ENCODE measurements at regions not wholly inside any gene's neighbourhood (a gene's known extent, or its start where the extent isn't known, plus 50 kb on each side); places are given as distances from the start of the nearest gene placed in this dataset.
"Not testable (repeated sequence)": the region's sequence is repeated elsewhere in the genome, so short reads cannot be mapped to it uniquely, and the experiment has no call there.

DNA sequence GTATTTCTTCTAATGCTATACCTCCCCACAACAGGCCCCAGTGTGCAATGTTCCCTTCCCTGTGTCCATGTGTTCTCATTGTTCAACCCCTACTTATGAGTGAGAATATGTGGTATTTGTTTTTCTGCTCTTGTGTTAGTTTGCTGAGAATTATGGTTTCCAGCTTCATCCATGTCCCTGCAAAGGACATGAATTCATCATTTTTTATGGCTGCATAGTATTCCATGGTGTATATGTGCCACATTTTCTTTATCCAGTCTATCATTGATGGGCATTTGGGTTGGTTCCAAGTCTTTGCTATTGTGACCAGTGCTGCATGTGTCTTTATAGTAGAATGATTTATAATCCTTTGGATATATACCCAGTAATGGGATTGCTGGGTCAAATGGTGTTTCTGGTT is 95.7 kb upstream of the HEY2 start:
- H3K36me3 Mint-ChIP-seq; H3K36me3 ChIP-seq (ENCODE audit: control insufficient read depth in 2 of 3, insufficient read depth in 3 of 3, low read length in 3 of 3); H3K9me3 ChIP-seq (ENCODE audit: control insufficient read depth in 2 of 3, low read length in 3 of 3); intact Hi-C loops (cut with micrococcal nuclease); ATAC-seq; H3K27ac Mint-ChIP-seq; H3K9me3 Mint-ChIP-seq; H3K27me3 ChIP-seq (ENCODE audit: control insufficient read depth in 2 of 2, insufficient read depth in 2 of 2, low read length in 2 of 2); H3K27me3 Mint-ChIP-seq; H3K4me1 Mint-ChIP-seq; H3K4me1 ChIP-seq (ENCODE audit: control insufficient read depth in 2 of 2, insufficient read depth in 2 of 2, low read length in 2 of 2); H3K27ac ChIP-seq (ENCODE audit: low read depth, low read length); H3K4me3 Mint-ChIP-seq; POLR2A ChIA-PET; CTCF ChIA-PET; DNase-seq; H3K4me3 ChIP-seq (ENCODE audit: low read length): not testable (repeated sequence)

DNA sequence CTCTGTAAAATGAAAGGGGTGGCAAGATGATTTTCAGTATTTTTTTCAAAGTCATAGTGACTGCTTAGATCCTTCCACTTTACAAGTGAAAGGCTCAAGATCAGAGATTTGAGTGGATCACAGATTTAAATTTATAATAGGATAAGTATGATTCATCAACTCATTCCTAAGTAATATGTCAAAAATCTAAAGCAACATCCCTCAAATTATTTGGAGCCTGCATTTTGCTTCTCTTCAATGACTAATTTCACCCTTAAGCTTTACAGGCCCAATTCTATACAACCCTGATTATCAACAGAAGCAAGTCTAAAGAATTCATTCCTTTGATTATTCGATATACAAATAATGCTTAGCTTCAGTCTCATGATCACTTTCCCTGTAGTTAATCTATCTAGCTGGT is 93.9 kb upstream of the HEY2 start:
- ATAC-seq: no peak
- no peak overlapping the region for H3K4me3 ChIP-seq (ENCODE audit: low read length)
- Mint-ChIP-seq H3K9me3 (peaks cover 0 to 5% (median 0%) of the 10 kb centered on the region in 11 donors), H3K36me3 (no peaks in the 10 kb centered on the region), H3K27me3 (peaks cover 0 to 7% (median 5%) of the 10 kb centered on the region in 5 donors), H3K27ac (no peak overlapping the region), H3K4me1 (no peaks in the 10 kb centered on the region), H3K4me3 (no peak overlapping the region)
- no peaks in the 10 kb centered on the region for H3K9me3 ChIP-seq (ENCODE audit: control insufficient read depth in 2 of 3, low read length in 3 of 3)
- no peaks in the 10 kb centered on the region for H3K36me3 ChIP-seq (ENCODE audit: control insufficient read depth in 2 of 3, insufficient read depth in 3 of 3, low read length in 3 of 3)
- ChIA-PET CTCF (no interaction called here), POLR2A (no interaction called here)
- intact Hi-C loops (cut with micrococcal nuclease): no loop called here
- H3K27ac ChIP-seq (ENCODE audit: low read depth, low read length): no peak overlapping the region
- no peak for DNase-seq
- H3K27me3 ChIP-seq (ENCODE audit: control insufficient read depth in 2 of 2, insufficient read depth in 2 of 2, low read length in 2 of 2): no peaks in the 10 kb centered on the region
- H3K4me1 ChIP-seq (ENCODE audit: control insufficient read depth in 2 of 2, insufficient read depth in 2 of 2, low read length in 2 of 2): no peaks in the 10 kb centered on the region

DNA sequence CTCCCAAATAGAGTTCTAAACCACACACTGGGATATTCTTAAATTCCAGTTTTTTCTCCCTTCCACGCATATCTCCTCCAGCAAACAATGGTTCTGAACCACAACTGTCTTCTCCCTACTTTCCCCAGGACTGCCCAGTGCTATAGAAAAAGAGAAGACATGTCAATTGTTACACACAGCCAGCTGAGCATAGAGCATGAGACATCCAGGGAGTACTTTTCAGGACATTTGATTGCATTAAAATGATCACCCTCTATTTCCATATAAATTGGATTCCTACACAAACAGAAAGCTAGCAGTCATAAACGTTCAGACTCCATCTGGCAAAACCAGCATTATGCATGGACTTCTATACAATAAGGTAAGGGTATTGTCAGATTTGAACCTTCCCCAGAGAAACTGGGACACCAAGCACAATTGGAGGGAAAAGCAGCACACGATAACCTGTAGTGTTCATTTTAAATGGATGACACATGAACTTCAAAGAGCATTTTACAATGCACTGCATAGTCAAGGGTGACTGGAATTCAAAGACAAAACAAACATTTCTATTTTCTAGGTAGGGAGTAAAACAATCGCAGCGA is 93.1 kb upstream of the HEY2 start:
- POLR2A ChIA-PET: no interaction called here
- H3K27ac Mint-ChIP-seq: no peak overlapping the region
- ATAC-seq (no peak), DNase-seq (no peak)
- no peaks in the 10 kb centered on the region for H3K36me3 Mint-ChIP-seq
- H3K9me3 Mint-ChIP-seq: peaks cover 0 to 5% (median 0%) of the 10 kb centered on the region in 11 donors
- peaks cover 0 to 7% (median 5%) of the 10 kb centered on the region in 5 donors for H3K27me3 Mint-ChIP-seq
- H3K4me1 Mint-ChIP-seq: no peaks in the 10 kb centered on the region
- CTCF ChIA-PET: interaction anchor here (0.6 kb wide), 1 partner anchor 813 kb away, joined by 3 read pairs; no protein-coding TSS in a partner anchor
- intact Hi-C loops (cut with micrococcal nuclease): no loop called here
- no peaks in the 10 kb centered on the region for H3K27me3 ChIP-seq (ENCODE audit: control insufficient read depth in 2 of 2, insufficient read depth in 2 of 2, low read length in 2 of 2)
- H3K4me1 ChIP-seq (ENCODE audit: control insufficient read depth in 2 of 2, insufficient read depth in 2 of 2, low read length in 2 of 2): no peaks in the 10 kb centered on the region
- H3K9me3 ChIP-seq (ENCODE audit: control insufficient read depth in 2 of 3, low read length in 3 of 3): no peaks in the 10 kb centered on the region
- no peaks in the 10 kb centered on the region for H3K36me3 ChIP-seq (ENCODE audit: control insufficient read depth in 2 of 3, insufficient read depth in 3 of 3, low read length in 3 of 3)
- H3K4me3 Mint-ChIP-seq: no peak overlapping the region
- H3K4me3 ChIP-seq (ENCODE audit: low read length): no peak overlapping the region
- H3K27ac ChIP-seq (ENCODE audit: low read depth, low read length): no peak overlapping the region

DNA sequence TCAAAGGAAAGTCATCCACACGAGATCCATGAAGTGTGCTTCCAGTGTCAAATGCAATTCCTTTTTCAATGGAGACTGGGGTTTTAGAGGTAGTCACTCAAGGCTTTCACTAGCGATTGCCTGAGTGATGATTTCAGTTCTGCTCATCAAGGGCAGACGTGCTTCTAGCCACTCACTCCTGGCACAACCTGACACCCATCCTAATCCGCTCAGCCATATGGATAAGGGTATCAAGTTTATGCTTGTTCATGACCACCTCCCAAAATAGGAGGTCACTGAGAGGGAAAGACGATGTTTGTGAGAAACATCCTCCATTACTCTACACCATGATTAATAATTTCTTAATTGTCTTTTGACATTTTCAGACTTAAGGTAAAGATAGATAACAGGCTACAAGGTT is 91.3 kb upstream of the HEY2 start:
- H3K27ac Mint-ChIP-seq: no peak overlapping the region
- H3K36me3 Mint-ChIP-seq: no peaks in the 10 kb centered on the region
- Histone ChIP-seq H3K27ac (ENCODE audit: low read depth, low read length) (no peak overlapping the region), H3K4me3 (ENCODE audit: low read length) (no peak overlapping the region), H3K4me1 (ENCODE audit: control insufficient read depth in 2 of 2, insufficient read depth in 2 of 2, low read length in 2 of 2) (no peaks in the 10 kb centered on the region), H3K27me3 (ENCODE audit: control insufficient read depth in 2 of 2, insufficient read depth in 2 of 2, low read length in 2 of 2) (no peaks in the 10 kb centered on the region), H3K9me3 (ENCODE audit: control insufficient read depth in 2 of 3, low read length in 3 of 3) (no peaks in the 10 kb centered on the region), H3K36me3 (ENCODE audit: control insufficient read depth in 2 of 3, insufficient read depth in 3 of 3, low read length in 3 of 3) (no peaks in the 10 kb centered on the region)
- intact Hi-C loops (cut with micrococcal nuclease): no loop called here
- ATAC-seq (no peak), DNase-seq (no peak)
- H3K9me3 Mint-ChIP-seq: peaks cover 0 to 5% (median 0%) of the 10 kb centered on the region in 11 donors
- ChIA-PET CTCF (no interaction called here), POLR2A (no interaction called here)
- no peak overlapping the region for H3K4me3 Mint-ChIP-seq
- H3K27me3 Mint-ChIP-seq: peaks cover 3 to 7% (median 5%) of the 10 kb centered on the region in 5 donors
- H3K4me1 Mint-ChIP-seq: no peaks in the 10 kb centered on the region

DNA sequence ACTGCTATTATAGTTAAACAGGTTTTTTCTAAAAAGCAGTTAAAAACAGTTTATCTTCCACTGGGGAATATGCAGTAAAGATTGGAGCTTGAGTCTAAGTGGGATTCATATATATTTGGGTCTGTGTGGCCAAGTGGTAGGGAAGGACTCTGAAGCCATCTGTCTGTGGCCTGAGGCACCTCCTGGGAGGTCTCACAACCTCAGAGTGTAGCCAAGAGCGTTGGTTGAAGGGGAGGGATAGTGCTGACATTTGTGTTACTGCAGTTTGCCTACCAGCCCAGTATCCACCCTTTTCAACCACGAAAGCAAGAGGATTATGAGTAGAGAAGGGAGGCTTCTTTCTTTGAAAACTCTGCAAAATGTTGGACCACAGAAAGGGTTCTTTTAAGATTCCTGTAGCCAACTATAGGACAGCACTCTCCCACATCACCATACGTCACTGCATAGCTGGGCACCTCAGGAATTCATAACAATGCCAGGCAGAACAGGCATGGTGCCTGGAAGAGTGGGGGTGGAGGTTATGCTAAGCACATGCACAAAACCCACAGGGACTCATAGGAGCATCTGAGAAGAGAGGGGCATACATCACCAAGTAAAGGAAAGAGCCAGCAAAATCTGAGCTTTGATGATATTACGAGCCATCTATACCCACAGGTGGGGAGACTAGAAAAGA is 90.5 kb upstream of the HEY2 start:
- H3K27me3 Mint-ChIP-seq: peaks cover 4 to 7% (median 6%) of the 10 kb centered on the region in 5 donors
- no peak for ATAC-seq
- H3K9me3 Mint-ChIP-seq: peaks cover 0 to 2% (median 0%) of the 10 kb centered on the region in 11 donors
- no peaks in the 10 kb centered on the region for H3K36me3 Mint-ChIP-seq
- DNase-seq: no peak
- H3K27ac Mint-ChIP-seq: no peak overlapping the region
- Histone ChIP-seq H3K27me3 (ENCODE audit: control insufficient read depth in 2 of 2, insufficient read depth in 2 of 2, low read length in 2 of 2) (no peaks in the 10 kb centered on the region), H3K27ac (ENCODE audit: low read depth, low read length) (no peak overlapping the region), H3K36me3 (ENCODE audit: control insufficient read depth in 2 of 3, insufficient read depth in 3 of 3, low read length in 3 of 3) (no peaks in the 10 kb centered on the region), H3K4me3 (ENCODE audit: low read length) (no peak overlapping the region), H3K9me3 (ENCODE audit: control insufficient read depth in 2 of 3, low read length in 3 of 3) (no peaks in the 10 kb centered on the region), H3K4me1 (ENCODE audit: control insufficient read depth in 2 of 2, insufficient read depth in 2 of 2, low read length in 2 of 2) (no peaks in the 10 kb centered on the region)
- H3K4me1 Mint-ChIP-seq: no peaks in the 10 kb centered on the region
- intact Hi-C loops (cut with micrococcal nuclease): no loop called here
- ChIA-PET CTCF (no interaction called here), POLR2A (no interaction called here)
- H3K4me3 Mint-ChIP-seq: no peak overlapping the region

DNA sequence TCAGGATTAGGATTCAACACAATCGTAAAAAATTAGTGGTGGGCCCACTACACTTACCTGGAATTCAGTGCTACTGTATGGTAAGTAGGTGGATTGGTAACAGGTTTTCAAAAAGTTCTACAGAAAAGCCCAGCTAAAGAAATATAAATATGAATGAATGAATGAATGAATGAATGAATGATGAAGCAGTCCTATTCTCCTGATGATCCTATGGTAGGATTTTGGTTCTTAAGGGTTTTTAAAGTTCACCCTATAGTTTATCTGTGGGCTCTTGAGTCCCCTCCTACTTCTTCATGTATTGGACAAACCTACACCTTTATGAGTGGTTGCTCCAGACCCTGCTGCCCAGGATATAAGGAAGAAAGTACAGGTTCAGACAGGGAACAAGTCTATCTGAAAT is 89.5 kb upstream of the HEY2 start:
- Mint-ChIP-seq H3K27me3 (peaks cover 5 to 7% (median 6%) of the 10 kb centered on the region in 5 donors), H3K4me1 (no peaks in the 10 kb centered on the region), H3K27ac (no peak overlapping the region), H3K4me3 (no peak overlapping the region), H3K36me3 (no peaks in the 10 kb centered on the region), H3K9me3 (peaks cover 0 to 2% (median 0%) of the 10 kb centered on the region in 11 donors)
- H3K9me3 ChIP-seq (ENCODE audit: control insufficient read depth in 2 of 3, low read length in 3 of 3): no peaks in the 10 kb centered on the region
- no peaks in the 10 kb centered on the region for H3K4me1 ChIP-seq (ENCODE audit: control insufficient read depth in 2 of 2, insufficient read depth in 2 of 2, low read length in 2 of 2)
- no peaks in the 10 kb centered on the region for H3K36me3 ChIP-seq (ENCODE audit: control insufficient read depth in 2 of 3, insufficient read depth in 3 of 3, low read length in 3 of 3)
- DNase-seq (no peak), ATAC-seq (no peak)
- H3K4me3 ChIP-seq (ENCODE audit: low read length): no peak overlapping the region
- POLR2A ChIA-PET: no interaction called here
- CTCF ChIA-PET: no interaction called here
- H3K27me3 ChIP-seq (ENCODE audit: control insufficient read depth in 2 of 2, insufficient read depth in 2 of 2, low read length in 2 of 2): no peaks in the 10 kb centered on the region
- no peak overlapping the region for H3K27ac ChIP-seq (ENCODE audit: low read depth, low read length)
- intact Hi-C loops (cut with micrococcal nuclease): no loop called here

DNA sequence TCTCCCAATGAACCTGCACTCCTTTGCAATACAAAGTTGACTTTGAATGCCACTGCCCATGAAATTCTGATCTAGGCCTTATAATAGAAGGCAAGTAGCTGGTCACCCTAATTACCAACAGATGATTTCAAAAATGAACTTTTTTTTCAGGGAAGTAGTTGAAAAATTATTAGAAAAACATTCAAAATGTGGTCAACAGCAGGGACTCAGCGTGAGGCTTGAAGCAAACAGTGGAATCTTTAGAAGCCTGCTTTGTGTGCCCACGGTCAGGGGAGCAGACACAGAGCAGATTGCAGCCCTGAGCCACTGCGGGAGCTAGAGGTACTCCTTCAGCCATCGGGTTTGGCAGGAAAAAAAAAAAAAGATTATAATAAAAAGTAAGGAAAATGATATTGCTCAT is 87.1 kb upstream of the HEY2 start:
- no peak overlapping the region for H3K27ac ChIP-seq (ENCODE audit: low read depth, low read length)
- no peaks in the 10 kb centered on the region for H3K4me1 Mint-ChIP-seq
- intact Hi-C loops (cut with micrococcal nuclease): no loop called here
- ChIA-PET CTCF (no interaction called here), POLR2A (interaction anchor here (0.6 kb wide), 1 partner anchor 56 kb away, joined by 3 read pairs; no protein-coding TSS in a partner anchor)
- H3K4me3 Mint-ChIP-seq: no peak overlapping the region
- H3K4me3 ChIP-seq (ENCODE audit: low read length): no peak overlapping the region
- H3K9me3 ChIP-seq (ENCODE audit: control insufficient read depth in 2 of 3, low read length in 3 of 3): no peaks in the 10 kb centered on the region
- H3K36me3 ChIP-seq (ENCODE audit: control insufficient read depth in 2 of 3, insufficient read depth in 3 of 3, low read length in 3 of 3): no peaks in the 10 kb centered on the region
- no peaks in the 10 kb centered on the region for H3K4me1 ChIP-seq (ENCODE audit: control insufficient read depth in 2 of 2, insufficient read depth in 2 of 2, low read length in 2 of 2)
- DNase-seq (no peak), ATAC-seq (no peak)
- H3K9me3 Mint-ChIP-seq: peaks cover 0 to 2% (median 0%) of the 10 kb centered on the region in 11 donors
- no peaks in the 10 kb centered on the region for H3K27me3 ChIP-seq (ENCODE audit: control insufficient read depth in 2 of 2, insufficient read depth in 2 of 2, low read length in 2 of 2)
- no peaks in the 10 kb centered on the region for H3K36me3 Mint-ChIP-seq
- no peak overlapping the region for H3K27ac Mint-ChIP-seq
- H3K27me3 Mint-ChIP-seq: peaks cover 0 to 7% (median 6%) of the 10 kb centered on the region in 5 donors
